ENCODE measurements at regions not wholly inside any gene's neighbourhood (a gene's known extent, or its start where the extent isn't known, plus 50 kb on each side); places are given as distances from the start of the nearest gene placed in this dataset.

- Histone ChIP-seq H3K27me3 (ENCODE audit: low read length) (no peaks in the 10 kb centered on the region), H3K4me1 (ENCODE audit: insufficient read depth, low read length) (peaks cover 6% of the 10 kb centered on the region), H3K4me2 (ENCODE audit: low read length) (no peak overlapping the region), H2AFZ (ENCODE audit: low read length) (no peak overlapping the region), H3K36me3 (ENCODE audit: low read depth, low read length) (no peaks in the 10 kb centered on the region), H3F3A (ENCODE audit: low read length, unreplicated experiment) (no peaks in the 10 kb centered on the region), H3K27ac (ENCODE audit: low read length) (no peak overlapping the region), H3K4me3 (ENCODE audit: low read length) (no peak overlapping the region), H3K9me3 (ENCODE audit: low read length) (no peaks in the 10 kb centered on the region), H3K9ac (ENCODE audit: low read length) (no peak overlapping the region), H3K9me2 (replicated peaks; ENCODE audit: low read length) (no peaks in the 10 kb centered on the region), H4K20me1 (ENCODE audit: low read length) (no peaks in the 10 kb centered on the region), H3K79me2 (ENCODE audit: low read length) (no peaks in the 10 kb centered on the region)
- DNase-seq = no peak
- ChIA-PET POLR2A (ENCODE audit: unreplicated experiment) (no interaction called here), CTCF (no interaction called here)
- intact Hi-C loops (cut with micrococcal nuclease) = no loop called here
- no peak for TF ChIP-seq EZH2 (IDR thresholded peaks at IDR 0.05; ENCODE audit: low read length, unreplicated experiment)
- no peak for TF ChIP-seq CTCF (conservative IDR thresholded peaks at IDR 0.05; ENCODE audit: low read depth, low read length)
- no peak for TF ChIP-seq EZH2phosphoT487 (IDR thresholded peaks at IDR 0.05; ENCODE audit: borderline replicate concordance, low read length)
- no peak for ATAC-seq
- BruUV-seq (replicated peaks) = no TSS peak
Observed at GRCh38 chr3:86740751-86741150, 250.2 kb downstream of the VGLL3 start.

GRCh38 chr3:86739244-86739643 is 251.7 kb downstream of the VGLL3 start:
- DNase-seq (no peak), ATAC-seq (no peak; the same call in 1 of the 2 replicates)
- Histone ChIP-seq H2AFZ (ENCODE audit: low read length) (no peak overlapping the region), H3F3A (ENCODE audit: low read length, unreplicated experiment) (no peaks in the 10 kb centered on the region), H3K9me2 (replicated peaks; ENCODE audit: low read length) (no peaks in the 10 kb centered on the region), H3K27ac (ENCODE audit: low read length) (no peak overlapping the region), H3K9me3 (ENCODE audit: low read length) (no peaks in the 10 kb centered on the region), H3K4me1 (ENCODE audit: insufficient read depth, low read length) (peaks cover 6% of the 10 kb centered on the region), H4K20me1 (ENCODE audit: low read length) (no peaks in the 10 kb centered on the region), H3K27me3 (ENCODE audit: low read length) (no peaks in the 10 kb centered on the region), H3K4me3 (ENCODE audit: low read length) (no peak overlapping the region), H3K9ac (ENCODE audit: low read length) (no peak overlapping the region), H3K36me3 (ENCODE audit: low read depth, low read length) (no peaks in the 10 kb centered on the region), H3K79me2 (ENCODE audit: low read length) (no peaks in the 10 kb centered on the region), H3K4me2 (ENCODE audit: low read length) (no peak overlapping the region)
- ChIA-PET POLR2A (ENCODE audit: unreplicated experiment) (no interaction called here), CTCF (no interaction called here)
- intact Hi-C loops (cut with micrococcal nuclease) = no loop called here
- no TSS peak for BruUV-seq (replicated peaks)
- TF ChIP-seq EZH2phosphoT487 (IDR thresholded peaks at IDR 0.05; ENCODE audit: borderline replicate concordance, low read length) (no peak), CTCF (conservative IDR thresholded peaks at IDR 0.05; ENCODE audit: low read depth, low read length) (no peak), EZH2 (IDR thresholded peaks at IDR 0.05; ENCODE audit: low read length, unreplicated experiment) (no peak)

GRCh38 chr3:86738684-86739083 is 252.3 kb downstream of the VGLL3 start:
- no TSS peak for BruUV-seq (replicated peaks)
- Histone ChIP-seq H3K36me3 (ENCODE audit: low read depth, low read length) (no peaks in the 10 kb centered on the region), H3K9ac (ENCODE audit: low read length) (no peak overlapping the region), H3K79me2 (ENCODE audit: low read length) (no peaks in the 10 kb centered on the region), H3K4me2 (ENCODE audit: low read length) (no peak overlapping the region), H3K27ac (ENCODE audit: low read length) (no peak overlapping the region), H2AFZ (ENCODE audit: low read length) (no peak overlapping the region), H4K20me1 (ENCODE audit: low read length) (no peaks in the 10 kb centered on the region), H3K4me3 (ENCODE audit: low read length) (no peak overlapping the region), H3K27me3 (ENCODE audit: low read length) (no peaks in the 10 kb centered on the region), H3K9me3 (ENCODE audit: low read length) (no peaks in the 10 kb centered on the region), H3K9me2 (replicated peaks; ENCODE audit: low read length) (no peaks in the 10 kb centered on the region), H3K4me1 (ENCODE audit: insufficient read depth, low read length) (peaks cover 5% of the 10 kb centered on the region), H3F3A (ENCODE audit: low read length, unreplicated experiment) (no peaks in the 10 kb centered on the region)
- CTCF ChIA-PET = no interaction called here
- POLR2A ChIA-PET (ENCODE audit: unreplicated experiment) = no interaction called here
- DNase-seq (no peak), ATAC-seq (no peak)
- intact Hi-C loops (cut with micrococcal nuclease) = no loop called here
- no peak for TF ChIP-seq EZH2phosphoT487 (IDR thresholded peaks at IDR 0.05; ENCODE audit: borderline replicate concordance, low read length)
- no peak for TF ChIP-seq EZH2 (IDR thresholded peaks at IDR 0.05; ENCODE audit: low read length, unreplicated experiment)
- TF ChIP-seq CTCF (conservative IDR thresholded peaks at IDR 0.05; ENCODE audit: low read depth, low read length) = no peak
